ENCODE measurements at regions not wholly inside any gene's neighbourhood (a gene's known extent, or its start where the extent isn't known, plus 50 kb on each side); places are given as distances from the start of the nearest gene placed in this dataset.
A peak's percentile ranks its signal among the peaks of the same experiment; 100 is the strongest.

DNA sequence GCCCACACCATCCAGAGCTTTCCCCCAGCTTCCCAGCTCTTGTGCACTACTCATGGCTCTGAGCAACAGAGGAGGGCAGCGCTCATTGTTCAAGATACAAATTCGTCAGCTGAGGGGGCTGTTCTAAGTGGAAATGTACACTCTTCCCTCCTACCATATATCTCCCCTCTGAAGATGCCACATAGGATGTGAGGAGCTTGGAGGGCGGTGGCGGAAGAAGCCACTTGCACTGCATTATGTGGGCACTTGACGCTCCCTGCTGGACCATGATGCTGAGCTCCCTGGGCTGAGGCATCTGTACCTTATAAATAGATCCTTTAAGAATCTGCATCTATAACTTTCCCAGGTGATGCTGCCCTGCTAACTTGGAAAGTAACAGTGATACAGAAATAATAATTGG, 477.6 kb upstream of the DEPDC1 start:
- Histone ChIP-seq H3K27me3 (ENCODE audit: insufficient read depth, low read depth, low read length) (no peaks in the 10 kb centered on the region), H3K79me2 (replicated peaks; ENCODE audit: insufficient read depth, low read length) (no peaks in the 10 kb centered on the region), H3F3A (ENCODE audit: insufficient read depth, low read length, poor library complexity, severe bottlenecking) (no peaks in the 10 kb centered on the region), H3K4me3 (ENCODE audit: low read length) (no peak overlapping the region), H3K9me2 (ENCODE audit: insufficient read depth, low read length) (no peaks in the 10 kb centered on the region), H3K36me3 (ENCODE audit: insufficient read depth, low read length) (no peaks in the 10 kb centered on the region), H3K9me3 (ENCODE audit: low read length) (no peaks in the 10 kb centered on the region), H4K20me1 (ENCODE audit: insufficient read depth) (no peaks in the 10 kb centered on the region), H3K27ac (ENCODE audit: low read length) (peak overlapping the region; percentile 73), H3K4me2 (ENCODE audit: low read length) (no peak overlapping the region), H2AFZ (ENCODE audit: low read depth, low read length) (no peak overlapping the region), H3K9ac (ENCODE audit: low read length) (no peak overlapping the region)
- TF ChIP-seq RAD21 (conservative IDR thresholded peaks at IDR 0.05): no peak
- TF ChIP-seq REST (IDR thresholded peaks at IDR 0.05; ENCODE audit: borderline replicate concordance): no peak
- TF ChIP-seq, protein P1, sequence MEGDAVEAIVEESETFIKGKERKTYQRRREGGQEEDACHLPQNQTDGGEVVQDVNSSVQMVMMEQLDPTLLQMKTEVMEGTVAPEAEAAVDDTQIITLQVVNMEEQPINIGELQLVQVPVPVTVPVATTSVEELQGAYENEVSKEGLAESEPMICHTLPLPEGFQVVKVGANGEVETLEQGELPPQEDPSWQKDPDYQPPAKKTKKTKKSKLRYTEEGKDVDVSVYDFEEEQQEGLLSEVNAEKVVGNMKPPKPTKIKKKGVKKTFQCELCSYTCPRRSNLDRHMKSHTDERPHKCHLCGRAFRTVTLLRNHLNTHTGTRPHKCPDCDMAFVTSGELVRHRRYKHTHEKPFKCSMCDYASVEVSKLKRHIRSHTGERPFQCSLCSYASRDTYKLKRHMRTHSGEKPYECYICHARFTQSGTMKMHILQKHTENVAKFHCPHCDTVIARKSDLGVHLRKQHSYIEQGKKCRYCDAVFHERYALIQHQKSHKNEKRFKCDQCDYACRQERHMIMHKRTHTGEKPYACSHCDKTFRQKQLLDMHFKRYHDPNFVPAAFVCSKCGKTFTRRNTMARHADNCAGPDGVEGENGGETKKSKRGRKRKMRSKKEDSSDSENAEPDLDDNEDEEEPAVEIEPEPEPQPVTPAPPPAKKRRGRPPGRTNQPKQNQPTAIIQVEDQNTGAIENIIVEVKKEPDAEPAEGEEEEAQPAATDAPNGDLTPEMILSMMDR (IDR thresholded peaks at IDR 0.05; ENCODE audit: poor library complexity, severe bottlenecking): no peak
- no peak for TF ChIP-seq EZH2 (IDR thresholded peaks at IDR 0.05; ENCODE audit: borderline replicate concordance, insufficient read depth, low read length, poor library complexity, severe bottlenecking)
- TF ChIP-seq MXI1 (conservative IDR thresholded peaks at IDR 0.05; ENCODE audit: poor library complexity, severe bottlenecking): no peak
- TF ChIP-seq SMC3 (conservative IDR thresholded peaks at IDR 0.05; ENCODE audit: poor library complexity): no peak
- TF ChIP-seq POLR2AphosphoS5 (IDR thresholded peaks at IDR 0.05): no peak
- no peak for TF ChIP-seq TAF1 (IDR thresholded peaks at IDR 0.05; ENCODE audit: low read depth)
- TF ChIP-seq EP300 (conservative IDR thresholded peaks at IDR 0.05; ENCODE audit: poor library complexity, severe bottlenecking): no peak

DNA sequence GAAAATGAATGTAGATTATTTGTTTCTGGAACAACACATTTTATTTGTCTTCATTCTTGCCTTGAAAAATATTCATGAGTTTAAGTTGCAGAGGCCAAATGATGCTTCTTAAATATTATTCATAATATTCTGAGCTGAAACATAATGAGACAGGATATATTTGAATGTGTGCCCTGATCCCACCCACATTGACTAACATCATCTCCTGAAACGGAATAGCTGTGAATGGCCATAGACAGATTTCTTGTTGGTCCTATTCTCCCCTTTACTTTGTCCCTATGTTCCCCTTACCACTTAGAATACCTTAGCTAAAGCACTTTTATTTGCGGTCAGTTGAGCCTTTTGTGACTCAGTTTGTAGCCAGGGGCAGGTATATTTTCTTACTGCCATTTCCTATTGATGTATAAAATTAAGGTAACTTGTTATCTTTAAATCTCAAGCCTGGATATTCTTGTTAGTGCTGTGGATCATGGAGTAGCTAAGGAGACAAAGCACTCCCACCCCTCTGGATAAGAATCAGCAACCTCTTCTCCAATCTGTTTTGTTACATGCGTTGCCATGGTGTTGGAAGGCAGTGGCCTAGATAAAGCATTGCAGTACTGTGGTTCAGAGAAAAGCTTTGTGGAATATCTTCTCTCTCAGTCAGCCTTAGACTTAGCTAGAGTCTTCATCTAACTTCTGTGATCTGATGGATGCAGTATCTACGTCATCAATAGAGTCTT, 478.5 kb upstream of the DEPDC1 start:
- H3K9ac ChIP-seq (ENCODE audit: low read length): peak overlapping the region; percentile 17
- H3K9me3 ChIP-seq (ENCODE audit: low read length): no peaks in the 10 kb centered on the region
- H3K9me2 ChIP-seq (ENCODE audit: insufficient read depth, low read length): no peaks in the 10 kb centered on the region
- no peaks in the 10 kb centered on the region for H3K36me3 ChIP-seq (ENCODE audit: insufficient read depth, low read length)
- peak; percentile 40 for TF ChIP-seq RAD21 (conservative IDR thresholded peaks at IDR 0.05)
- no peak for TF ChIP-seq REST (IDR thresholded peaks at IDR 0.05; ENCODE audit: borderline replicate concordance)
- TF ChIP-seq SMC3 (conservative IDR thresholded peaks at IDR 0.05; ENCODE audit: poor library complexity): no peak
- TF ChIP-seq MXI1 (conservative IDR thresholded peaks at IDR 0.05; ENCODE audit: poor library complexity, severe bottlenecking): no peak
- peak; percentile 60 for TF ChIP-seq EP300 (conservative IDR thresholded peaks at IDR 0.05; ENCODE audit: poor library complexity, severe bottlenecking)
- TF ChIP-seq POLR2AphosphoS5 (IDR thresholded peaks at IDR 0.05): peak; percentile 49
- TF ChIP-seq, protein P1 (IDR thresholded peaks at IDR 0.05; ENCODE audit: poor library complexity, severe bottlenecking): no peak
- no peak for TF ChIP-seq TAF1 (IDR thresholded peaks at IDR 0.05; ENCODE audit: low read depth)
- no peak for TF ChIP-seq EZH2 (IDR thresholded peaks at IDR 0.05; ENCODE audit: borderline replicate concordance, insufficient read depth, low read length, poor library complexity, severe bottlenecking)
- no peaks in the 10 kb centered on the region for H4K20me1 ChIP-seq (ENCODE audit: insufficient read depth)
- no peak overlapping the region for H3K4me3 ChIP-seq (ENCODE audit: low read length)
- H2AFZ ChIP-seq (ENCODE audit: low read depth, low read length): peak overlapping the region; percentile 36
- H3F3A ChIP-seq (ENCODE audit: insufficient read depth, low read length, poor library complexity, severe bottlenecking): no peaks in the 10 kb centered on the region
- H3K4me2 ChIP-seq (ENCODE audit: low read length): peak overlapping the region; percentile 15
- no peaks in the 10 kb centered on the region for H3K79me2 ChIP-seq (replicated peaks; ENCODE audit: insufficient read depth, low read length)
- no peaks in the 10 kb centered on the region for H3K27me3 ChIP-seq (ENCODE audit: insufficient read depth, low read depth, low read length)
- H3K27ac ChIP-seq (ENCODE audit: low read length): peak overlapping the region; percentile 73
